ENCODE measurements at regions not wholly inside any gene's neighbourhood (a gene's known extent, or its start where the extent isn't known, plus 50 kb on each side); places are given as distances from the start of the nearest gene placed in this dataset.

DNA sequence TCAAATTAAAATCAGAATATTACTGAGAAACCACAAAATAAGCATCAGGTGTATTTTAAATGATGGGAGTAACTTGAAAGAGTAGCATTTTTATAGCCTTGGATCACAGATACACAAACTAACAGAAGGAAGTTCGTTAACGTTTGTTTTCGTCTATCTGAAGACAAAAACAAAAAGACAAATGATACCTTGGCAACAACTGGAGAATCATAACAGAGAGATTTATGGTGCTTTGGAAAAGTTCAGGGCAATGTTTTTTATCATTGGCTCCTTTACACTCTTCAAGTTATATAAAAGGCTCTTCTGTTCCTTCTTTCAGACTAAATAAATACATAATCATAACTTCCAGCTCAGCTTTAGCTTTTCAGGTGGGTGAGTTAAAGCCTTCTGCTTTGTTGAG is 128.1 kb upstream of the VLDLR start:
- no peak for TF ChIP-seq CTCF (IDR thresholded peaks at IDR 0.05; ENCODE audit: low read depth, low read length)
- no peak for TF ChIP-seq EZH2phosphoT487 (IDR thresholded peaks at IDR 0.05; ENCODE audit: low read depth)

All from OCI-LY3 (cell line).